ENCODE measurements at regions not wholly inside any gene's neighbourhood (a gene's known extent, or its start where the extent isn't known, plus 50 kb on each side); places are given as distances from the start of the nearest gene placed in this dataset.

GRCh38 chr5:88470745-88471144 is 202.1 kb upstream of the TMEM161B start:
- no peaks in the 10 kb centered on the region for H3K4me1 ChIP-seq
- H3K4me3 ChIP-seq (ENCODE audit: low read depth, low read length) = no peak overlapping the region
- TF ChIP-seq CTCF (IDR thresholded peaks at IDR 0.05; ENCODE audit: low read depth, low read length) = no peak
- H3K9me3 ChIP-seq = no peaks in the 10 kb centered on the region
- no peaks in the 10 kb centered on the region for H3K27me3 ChIP-seq
- no peak for DNase-seq
- no peaks in the 10 kb centered on the region for H3K36me3 ChIP-seq

GRCh38 chr5:88459971-88460370 is 191.3 kb upstream of the TMEM161B start:
- Histone ChIP-seq H3K4me1 (no peaks in the 10 kb centered on the region), H3K4me3 (ENCODE audit: low read depth, low read length) (no peak overlapping the region), H3K36me3 (no peaks in the 10 kb centered on the region), H3K9me3 (no peaks in the 10 kb centered on the region), H3K27me3 (no peaks in the 10 kb centered on the region)
- no peak for TF ChIP-seq CTCF (IDR thresholded peaks at IDR 0.05; ENCODE audit: low read depth, low read length)
- DNase-seq = no peak

GRCh38 chr5:88452820-88453219 is 184.2 kb upstream of the TMEM161B start:
- no peak for DNase-seq
- no peaks in the 10 kb centered on the region for H3K36me3 ChIP-seq
- no peaks in the 10 kb centered on the region for H3K9me3 ChIP-seq
- no peak overlapping the region for H3K4me3 ChIP-seq (ENCODE audit: low read depth, low read length)
- H3K4me1 ChIP-seq = no peaks in the 10 kb centered on the region
- no peaks in the 10 kb centered on the region for H3K27me3 ChIP-seq
- no peak for TF ChIP-seq CTCF (IDR thresholded peaks at IDR 0.05; ENCODE audit: low read depth, low read length)

- no peak overlapping the region for H3K4me3 ChIP-seq (ENCODE audit: low read depth, low read length)
- no peaks in the 10 kb centered on the region for H3K27me3 ChIP-seq
- no peak for DNase-seq
- no peaks in the 10 kb centered on the region for H3K9me3 ChIP-seq
- TF ChIP-seq CTCF (IDR thresholded peaks at IDR 0.05; ENCODE audit: low read depth, low read length) = no peak
- no peaks in the 10 kb centered on the region for H3K4me1 ChIP-seq
- H3K36me3 ChIP-seq = no peaks in the 10 kb centered on the region
Observed at GRCh38 chr5:88450239-88450638, 181.6 kb upstream of the TMEM161B start.

- Histone ChIP-seq H3K36me3 (no peaks in the 10 kb centered on the region), H3K9me3 (no peaks in the 10 kb centered on the region; the same call in 1 of the 2 replicates), H3K27me3 (no peaks in the 10 kb centered on the region), H3K4me3 (ENCODE audit: low read depth, low read length) (no peak overlapping the region), H3K4me1 (no peaks in the 10 kb centered on the region)
- DNase-seq = no peak
- TF ChIP-seq CTCF (IDR thresholded peaks at IDR 0.05; ENCODE audit: low read depth, low read length) = no peak
Observed at GRCh38 chr5:88438006-88438405, 169.4 kb upstream of the TMEM161B start.

GRCh38 chr5:88436290-88436689 is 167.6 kb upstream of the TMEM161B start:
- no peak for TF ChIP-seq CTCF (IDR thresholded peaks at IDR 0.05; ENCODE audit: low read depth, low read length)
- H3K4me1 ChIP-seq = no peaks in the 10 kb centered on the region
- H3K27me3 ChIP-seq = no peaks in the 10 kb centered on the region
- H3K9me3 ChIP-seq = no peaks in the 10 kb centered on the region; the same call in 1 of the 2 replicates
- H3K36me3 ChIP-seq = no peaks in the 10 kb centered on the region
- no peak for DNase-seq
- H3K4me3 ChIP-seq (ENCODE audit: low read depth, low read length) = no peak overlapping the region
